GM21825 (cell line): ENCODE measurements at regions not wholly inside any gene's neighbourhood (a gene's known extent, or its start where the extent isn't known, plus 50 kb on each side); places are given as distances from the start of the nearest gene placed in this dataset.

ENCODE experiments used
- ATAC-seq: cut with Tn5 transposase; IDR thresholded peaks from one replicate; pipeline ENCODE4 v1.9.1; 2021; ENCODE audit warnings: mild to moderate bottlenecking, moderate library complexity; ENCODE audit not compliant: unreplicated experiment

DNA sequence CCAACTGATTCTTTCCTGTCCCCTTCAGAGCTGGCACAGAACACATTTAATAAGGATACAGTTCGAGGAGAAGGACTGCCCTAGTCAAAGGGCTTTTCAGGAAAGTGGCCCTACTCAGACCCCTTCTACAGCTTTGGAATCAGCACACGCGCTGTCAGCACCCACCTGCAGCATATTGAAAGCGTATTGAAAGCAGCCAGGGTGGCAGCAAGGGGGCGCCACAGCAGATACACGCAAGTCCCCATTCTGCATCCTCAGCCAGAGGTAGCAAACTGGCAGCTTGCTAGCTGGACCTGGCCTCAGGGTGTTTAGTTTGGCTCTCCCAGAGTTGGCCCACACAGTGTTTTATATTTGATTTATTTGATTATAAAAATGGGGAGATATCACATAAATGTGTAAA, 101.0 kb upstream of the NT5C1B start:
- ATAC-seq = no peak

DNA sequence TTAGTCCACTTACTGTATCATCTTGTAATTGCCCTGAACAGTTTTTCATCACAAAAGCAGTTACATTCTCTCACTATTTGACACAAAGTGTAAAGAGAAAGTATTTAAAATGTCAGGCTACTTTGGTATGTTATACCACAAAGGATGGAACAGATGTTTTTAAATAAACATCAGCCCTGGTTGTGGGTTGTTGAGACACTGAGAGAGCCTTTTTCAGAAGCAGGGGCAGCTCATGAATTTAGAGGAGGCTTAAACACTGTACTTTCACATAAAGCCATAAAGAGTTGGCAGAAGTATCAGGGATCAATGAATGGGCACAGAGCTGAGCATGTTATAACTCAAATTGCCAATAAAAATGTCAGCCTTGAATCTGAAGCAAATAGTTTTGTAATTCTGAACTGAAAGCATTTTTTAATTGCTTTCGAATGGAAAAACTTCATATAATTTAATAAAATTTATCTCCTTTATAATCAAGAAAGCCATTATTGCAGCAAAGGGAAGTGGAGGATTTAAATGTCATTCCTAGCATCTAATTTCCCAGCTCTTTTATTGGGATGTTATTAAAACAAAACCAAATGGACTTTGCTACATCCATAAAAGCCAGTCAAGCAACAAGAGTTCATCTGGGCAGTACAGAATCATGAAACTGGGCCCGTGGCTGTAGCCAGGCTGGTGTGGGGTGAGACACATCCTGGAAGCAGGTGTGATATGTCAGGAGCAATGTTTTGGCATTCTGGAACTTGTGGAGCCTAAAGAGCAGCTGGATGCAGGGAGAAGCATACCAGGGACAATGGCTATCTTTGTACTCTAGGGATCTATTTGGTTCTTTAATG, 95.1 kb upstream of the NT5C1B start:
- no peak for ATAC-seq

DNA sequence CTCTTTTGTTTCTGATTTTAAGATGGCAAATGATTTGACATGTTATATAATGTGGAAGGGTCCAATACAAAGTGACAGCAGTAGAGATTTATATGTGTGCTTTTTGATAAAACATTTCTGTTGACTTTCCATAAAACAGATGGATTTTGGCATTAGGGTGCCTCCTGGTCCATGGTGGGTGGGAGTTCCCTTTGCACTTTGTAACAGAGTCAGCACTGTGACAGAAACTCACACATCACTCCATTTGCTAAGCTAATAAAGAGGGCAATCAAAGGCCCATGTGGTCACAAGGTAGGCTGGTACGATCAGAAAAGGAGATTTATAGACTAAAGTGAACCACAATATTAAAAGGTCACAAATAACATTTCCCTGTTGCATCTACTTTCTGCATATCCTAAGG, 93.3 kb upstream of the NT5C1B start:
- ATAC-seq = no peak

DNA sequence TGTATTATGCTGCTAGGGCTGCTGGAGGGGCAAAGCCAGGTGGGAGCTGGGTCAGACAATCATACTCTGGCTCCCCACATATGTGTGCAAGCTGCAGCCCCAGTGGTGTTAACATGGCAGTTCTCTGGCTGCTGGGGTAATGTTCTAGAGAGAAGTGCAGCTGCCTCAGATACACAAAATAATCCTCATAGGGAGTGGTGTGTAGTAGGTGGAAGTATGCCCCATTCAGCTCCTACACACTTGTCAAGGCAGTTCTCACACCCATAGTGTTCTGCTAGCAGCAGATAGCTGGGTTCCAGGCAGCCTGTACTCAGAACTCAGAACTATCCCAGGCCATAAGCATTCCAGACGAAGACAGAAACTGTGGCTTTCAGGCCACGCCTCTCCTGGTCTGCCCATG, 87.9 kb upstream of the NT5C1B start:
- ATAC-seq = no peak

DNA sequence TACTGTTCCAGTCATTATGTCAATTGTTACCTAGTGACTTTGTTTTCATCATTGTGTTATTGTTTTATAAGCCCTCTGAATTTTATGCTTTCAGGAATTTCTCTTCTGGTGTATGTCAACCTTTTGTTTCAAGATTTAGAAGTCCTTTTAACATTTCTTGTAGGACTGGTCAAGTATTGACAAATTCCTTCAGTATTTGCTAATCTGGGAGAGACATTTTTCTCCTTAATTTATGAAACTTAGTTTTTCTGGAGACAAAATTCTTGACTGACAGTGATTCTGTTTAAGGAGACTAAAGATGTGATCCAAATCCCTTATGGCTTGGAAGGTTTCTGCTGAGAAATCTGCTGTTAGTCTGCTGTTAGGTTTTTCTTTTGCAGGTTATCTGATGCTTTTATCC, 84.9 kb upstream of the NT5C1B start:
- no peak for ATAC-seq

DNA sequence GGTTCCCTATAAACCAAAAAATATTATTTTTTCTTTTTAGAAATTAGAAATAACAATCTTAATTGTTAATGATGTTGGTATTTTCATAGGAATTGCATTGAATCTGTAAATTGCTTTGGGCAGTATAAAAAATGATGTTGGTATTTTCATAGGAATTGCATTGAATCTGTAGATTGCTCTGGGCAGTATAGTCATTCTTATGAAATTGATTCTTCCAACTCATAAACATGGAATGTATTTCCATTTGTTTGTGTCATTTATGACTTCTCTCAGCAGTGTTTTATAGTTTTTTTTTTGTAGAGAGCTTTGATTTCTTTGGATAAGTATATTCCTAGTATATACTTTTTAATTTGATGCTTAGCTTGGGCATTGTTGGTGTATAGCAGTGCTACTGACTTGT, 82.0 kb upstream of the NT5C1B start:
- ATAC-seq = no peak

DNA sequence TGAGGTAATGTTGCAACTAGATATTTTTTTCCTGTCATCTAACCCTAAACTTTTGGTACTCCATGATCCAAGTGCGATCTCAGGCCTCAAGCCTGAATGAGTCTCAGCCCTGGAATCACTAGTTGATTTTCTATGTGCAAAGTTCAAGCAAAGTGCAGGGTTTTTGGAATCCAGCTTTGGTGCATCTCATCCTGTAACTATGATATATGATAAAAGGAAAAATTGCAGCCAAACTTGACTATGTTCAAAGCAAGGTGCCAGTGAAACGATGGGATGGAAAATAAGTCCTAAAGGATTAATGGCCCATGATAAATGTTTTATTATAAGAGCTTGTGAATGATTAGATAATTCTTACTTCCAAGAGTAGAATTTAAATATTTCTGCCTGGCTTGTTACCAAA, 78.9 kb upstream of the NT5C1B start:
- no peak for ATAC-seq

DNA sequence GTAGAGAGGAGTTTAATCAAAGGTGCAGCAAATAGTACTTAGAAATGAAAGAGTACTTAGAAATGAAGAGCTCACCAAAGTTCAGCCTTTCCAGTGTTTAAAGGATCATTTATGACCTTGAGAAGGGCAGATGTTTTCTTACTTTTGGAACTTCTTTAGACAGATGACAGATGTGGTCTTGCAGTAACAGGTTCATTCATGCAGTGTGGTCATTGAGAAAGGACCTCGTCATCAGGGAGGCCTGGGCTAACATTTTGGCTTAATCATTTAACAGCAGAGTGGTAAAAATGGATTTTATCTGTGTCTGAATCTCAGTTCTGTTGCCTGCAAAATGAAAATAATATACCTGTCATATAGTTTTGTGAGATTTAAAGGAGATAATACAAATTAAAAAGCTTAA, 75.1 kb upstream of the NT5C1B start:
- ATAC-seq = no peak

DNA sequence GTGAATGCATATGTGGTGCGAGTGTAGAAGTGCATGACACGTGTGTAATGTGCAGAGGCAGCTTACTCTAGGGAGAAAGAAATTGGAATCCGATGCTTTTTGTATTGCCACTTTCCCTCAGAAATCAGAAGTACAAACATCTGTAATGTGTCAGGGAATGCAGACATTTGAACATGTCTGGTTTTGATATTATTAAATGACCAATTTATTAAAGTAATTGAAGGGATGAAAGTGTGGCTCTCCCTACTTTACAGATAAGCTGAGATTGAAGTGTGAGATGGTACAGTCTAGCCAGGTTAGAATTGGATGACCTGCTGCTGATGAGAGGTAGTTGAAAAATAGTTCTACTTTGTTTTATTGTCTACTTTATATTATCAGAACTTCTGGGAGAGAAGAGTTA, 74.5 kb upstream of the NT5C1B start:
- ATAC-seq = no peak

DNA sequence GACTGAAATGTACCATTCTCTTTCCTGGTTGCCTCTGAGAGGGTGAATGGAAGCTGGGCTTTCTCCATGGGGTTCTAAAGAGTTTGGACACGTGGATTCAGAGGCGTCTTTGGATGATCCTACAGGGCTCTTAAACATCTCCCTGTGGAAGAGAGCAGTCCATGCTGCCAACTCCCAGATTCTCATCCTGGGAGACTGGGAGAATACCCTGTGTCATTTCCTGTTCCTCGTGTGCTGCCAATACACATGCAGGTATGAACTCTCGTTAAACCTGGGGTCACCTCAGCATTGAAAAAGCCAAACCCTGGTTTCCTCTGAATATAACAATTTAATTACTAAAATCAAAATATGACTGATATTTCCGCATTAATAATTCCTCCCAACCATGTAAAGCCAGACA, 73.3 kb upstream of the NT5C1B start:
- no peak for ATAC-seq

DNA sequence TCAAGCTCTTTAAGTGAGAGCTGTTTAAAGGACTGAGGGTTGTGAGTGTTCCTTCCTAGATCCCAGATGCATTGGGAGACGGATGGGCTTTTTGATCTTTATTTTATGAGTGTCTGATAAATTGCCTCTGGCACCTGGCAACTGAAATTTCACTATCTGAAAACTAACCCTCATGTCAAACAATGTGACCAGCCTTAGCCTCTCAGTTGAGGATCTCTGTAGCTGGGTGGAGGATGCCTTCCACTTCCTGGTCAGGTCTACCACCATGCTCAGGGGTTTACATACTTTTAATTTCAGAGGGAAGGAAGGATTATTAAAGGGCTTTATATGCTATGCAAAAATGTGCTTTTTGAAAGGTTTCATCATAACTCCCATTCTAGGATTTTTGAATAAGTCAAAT, 70.5 kb upstream of the NT5C1B start:
- no peak for ATAC-seq

DNA sequence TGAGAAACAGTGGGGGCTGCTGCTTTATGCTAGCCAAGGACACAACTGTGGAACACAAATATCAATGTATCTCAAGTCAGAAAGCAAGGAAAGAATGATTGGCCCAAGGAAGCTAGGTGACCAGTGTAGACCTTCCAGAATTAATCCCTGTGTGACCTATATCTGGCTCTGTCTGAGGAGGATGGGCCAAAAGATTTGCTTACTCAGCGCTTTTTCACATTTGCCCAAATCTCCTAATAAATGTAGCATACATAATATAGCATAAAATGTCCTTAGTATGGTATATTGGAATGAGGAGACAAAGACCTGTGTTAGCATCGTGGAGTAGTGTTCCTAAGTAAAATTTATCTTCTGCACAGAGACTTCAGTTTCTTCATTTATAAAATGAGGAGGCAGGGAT, 66.7 kb upstream of the NT5C1B start:
- no peak for ATAC-seq

DNA sequence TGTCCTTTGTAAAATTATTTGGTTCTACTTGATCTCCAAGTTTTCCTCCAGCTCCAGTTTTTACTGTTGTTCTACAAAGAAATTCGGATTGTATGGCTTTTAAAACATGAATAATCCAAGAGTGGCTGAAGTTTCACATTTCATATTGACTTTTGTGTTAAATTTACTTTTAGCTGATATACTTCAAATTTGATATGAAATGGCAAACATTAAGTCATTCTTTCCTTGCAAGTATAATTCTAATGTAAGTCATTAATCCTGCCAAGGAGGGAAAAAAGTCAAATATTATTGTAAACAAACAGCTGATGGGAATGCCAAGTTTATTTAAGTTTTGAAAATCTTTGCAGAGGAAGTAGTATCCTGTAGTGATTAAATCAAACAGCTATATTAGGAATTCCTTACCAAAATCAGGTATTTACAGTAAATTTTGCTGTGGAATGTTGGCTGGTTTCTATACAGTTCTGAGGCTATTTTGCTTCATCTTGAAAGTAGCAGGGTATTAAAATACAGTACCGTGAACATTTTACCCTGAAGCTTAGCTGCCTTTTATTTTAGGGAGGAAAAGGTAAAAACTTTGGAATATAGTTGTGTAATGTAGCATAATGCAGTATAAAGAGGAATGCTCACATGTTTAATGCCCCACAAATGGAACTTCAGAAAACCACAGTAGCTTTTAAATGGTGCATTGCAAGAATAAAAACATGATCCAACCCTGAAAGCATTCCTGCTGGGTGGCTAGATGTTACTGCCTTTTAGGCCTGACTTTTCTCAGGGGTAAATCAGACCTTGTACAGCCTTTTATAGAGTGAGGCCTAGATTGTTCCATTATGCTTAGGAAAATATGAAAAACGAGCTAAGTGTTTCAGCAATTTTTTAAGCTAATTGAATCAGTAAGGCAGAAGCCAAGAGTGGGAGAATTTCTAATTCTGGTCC, 62.7 kb upstream of the NT5C1B start:
- no peak for ATAC-seq

DNA sequence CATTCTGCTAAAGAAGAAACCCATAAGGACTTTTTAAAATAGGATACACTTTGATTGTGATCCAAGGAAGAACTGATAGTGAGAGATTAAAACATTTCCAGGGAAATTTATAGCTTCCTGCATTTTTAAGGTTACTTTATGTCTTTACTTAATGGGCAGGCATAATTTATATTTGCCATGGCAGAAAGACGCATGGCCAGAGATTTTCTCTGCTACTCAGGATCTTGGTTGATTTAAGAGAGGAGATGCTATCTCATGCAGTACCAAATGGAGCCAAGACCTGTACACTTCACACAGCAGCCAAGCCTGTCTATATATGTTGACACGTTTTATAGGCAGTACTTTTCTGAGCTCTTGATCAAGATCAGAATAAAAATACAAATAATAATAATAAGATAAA, 60.9 kb upstream of the NT5C1B start:
- ATAC-seq = no peak

DNA sequence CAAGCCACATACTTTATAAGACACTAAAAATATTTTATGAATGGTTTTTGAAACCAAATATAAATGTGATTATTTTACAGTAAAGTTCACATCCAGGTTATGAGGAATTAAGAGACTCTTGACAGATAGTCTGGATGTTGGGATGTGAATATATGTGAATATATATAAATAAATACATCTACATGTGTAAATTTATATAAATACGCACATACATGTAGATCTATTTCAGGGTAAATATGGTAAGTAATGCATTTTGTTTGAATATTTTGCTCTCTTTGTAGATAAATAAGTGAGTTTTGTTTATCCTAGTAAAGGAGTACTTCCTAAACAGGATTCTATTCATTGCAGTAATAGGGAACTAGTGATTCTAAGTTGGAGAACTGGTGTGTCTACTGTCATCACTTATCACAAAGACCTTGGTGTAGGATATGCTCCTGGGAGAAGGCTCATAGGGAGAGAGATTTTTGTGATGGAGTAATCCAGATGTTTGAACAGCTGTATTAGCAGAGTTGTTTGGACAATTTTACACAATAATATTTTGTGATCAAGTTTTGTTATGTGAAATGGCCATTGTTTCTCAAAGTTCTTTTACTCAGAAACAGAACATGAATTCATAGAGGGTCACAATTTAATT, 60.2 kb upstream of the NT5C1B start:
- no peak for ATAC-seq

DNA sequence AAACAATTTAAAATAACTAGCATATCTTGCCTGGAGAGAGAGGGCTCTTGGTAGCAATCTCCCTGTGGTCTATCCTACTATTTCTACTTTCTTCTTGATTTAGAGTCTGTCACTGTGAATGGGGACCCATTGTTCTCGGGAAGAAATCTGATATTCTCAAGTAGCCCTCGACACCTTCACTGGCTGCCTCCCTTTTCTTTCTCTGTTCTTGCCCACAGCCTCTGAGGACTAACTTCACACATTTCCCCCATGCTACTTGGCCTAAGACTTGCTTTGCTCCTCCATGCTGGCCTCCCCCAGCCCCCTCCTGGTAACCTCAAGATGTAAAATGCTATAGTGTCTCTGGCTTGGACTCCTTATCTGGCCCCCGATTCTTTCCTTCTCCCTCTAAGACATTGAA, 58.8 kb upstream of the NT5C1B start:
- no peak for ATAC-seq

DNA sequence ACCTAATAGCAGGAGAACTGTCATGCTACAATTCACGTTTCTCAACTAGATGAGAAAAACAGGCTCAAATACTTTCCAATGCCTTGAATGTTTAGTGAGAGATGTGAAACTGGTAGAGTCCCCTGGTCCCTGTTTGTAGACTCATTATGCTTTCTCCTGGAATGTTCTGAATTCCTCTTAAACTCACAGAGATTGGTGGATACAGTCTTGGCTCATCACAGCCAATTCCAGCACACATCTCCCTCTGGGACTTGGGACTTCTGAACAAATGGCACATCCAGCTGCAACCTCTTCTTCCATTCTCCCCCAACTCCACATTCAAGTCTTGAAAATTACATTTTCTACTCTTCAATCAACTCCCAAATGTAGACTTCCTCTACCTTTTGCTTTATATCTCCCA, 58.4 kb upstream of the NT5C1B start:
- ATAC-seq = no peak

DNA sequence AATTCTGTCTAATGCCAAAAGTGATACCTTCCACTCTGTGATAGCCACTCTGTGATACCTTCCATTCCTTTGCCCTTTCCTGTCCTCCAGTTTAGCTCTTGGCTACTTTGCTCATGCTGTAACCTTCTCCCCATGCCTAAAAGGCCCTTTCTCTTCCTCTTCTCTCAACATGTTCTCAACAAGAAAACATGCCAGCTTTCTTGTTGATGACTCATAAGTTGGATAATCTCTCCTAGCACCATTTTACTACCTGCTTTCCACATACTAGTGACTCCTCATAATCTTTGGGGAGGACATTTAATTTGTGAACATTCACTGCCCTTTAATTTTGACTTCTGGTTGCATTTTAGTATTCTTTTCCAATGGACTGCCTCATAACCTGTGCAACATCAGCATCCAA, 55.9 kb upstream of the NT5C1B start:
- no peak for ATAC-seq

DNA sequence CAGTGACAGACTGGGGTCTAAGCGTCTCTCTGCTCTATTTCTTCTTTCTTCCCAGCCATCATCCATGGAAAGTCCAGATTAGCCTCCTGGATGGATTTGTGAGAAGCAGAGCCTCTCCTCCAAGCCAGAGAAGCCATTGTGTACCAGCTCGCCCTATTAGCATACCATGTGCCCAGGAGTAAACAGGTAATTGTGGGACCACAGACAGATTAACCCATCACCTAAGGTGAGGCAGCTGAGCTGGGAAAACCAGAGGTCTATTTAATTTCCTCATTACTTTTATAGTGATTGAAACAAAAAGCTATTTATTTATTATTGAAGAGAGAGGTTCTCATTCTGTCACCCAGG, 54.7 kb upstream of the NT5C1B start:
- no peak for ATAC-seq

DNA sequence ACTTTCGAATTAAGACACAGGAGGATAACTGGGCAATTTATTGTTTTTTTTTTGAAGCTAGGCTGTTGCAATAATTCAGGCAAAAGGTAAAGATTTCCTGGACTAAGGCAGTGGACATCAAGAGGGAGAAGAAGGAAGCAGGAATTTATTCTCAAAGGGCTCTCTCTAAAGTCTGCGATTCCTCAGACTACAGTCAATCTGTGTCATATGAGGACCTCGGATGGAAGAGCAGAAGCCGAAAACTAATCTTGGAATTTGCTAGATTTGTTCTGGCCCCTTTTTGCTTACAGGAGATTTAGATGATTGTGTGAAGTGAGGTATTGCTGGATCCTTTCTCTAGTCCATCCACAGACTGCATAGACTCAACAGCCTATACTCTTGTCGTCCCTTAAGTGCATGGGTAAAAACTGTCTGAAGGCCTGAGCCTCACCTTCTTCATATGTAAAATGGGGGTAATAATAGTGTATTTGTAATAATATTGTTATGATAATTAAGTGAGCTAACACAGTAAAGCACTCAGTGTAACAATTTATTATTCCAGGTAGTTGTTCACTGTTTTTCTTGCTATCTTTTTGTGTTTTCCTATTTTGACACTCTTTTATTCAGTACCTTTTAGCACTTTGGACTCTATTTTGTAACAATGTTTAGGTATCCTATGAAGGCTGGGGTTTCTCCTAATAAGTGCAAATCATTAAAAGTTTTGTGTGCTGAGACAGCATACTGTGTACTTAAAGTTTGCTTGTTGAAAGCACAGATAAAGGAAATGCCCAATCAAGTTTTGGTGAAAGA, 54.2 kb upstream of the NT5C1B start:
- ATAC-seq = no peak

DNA sequence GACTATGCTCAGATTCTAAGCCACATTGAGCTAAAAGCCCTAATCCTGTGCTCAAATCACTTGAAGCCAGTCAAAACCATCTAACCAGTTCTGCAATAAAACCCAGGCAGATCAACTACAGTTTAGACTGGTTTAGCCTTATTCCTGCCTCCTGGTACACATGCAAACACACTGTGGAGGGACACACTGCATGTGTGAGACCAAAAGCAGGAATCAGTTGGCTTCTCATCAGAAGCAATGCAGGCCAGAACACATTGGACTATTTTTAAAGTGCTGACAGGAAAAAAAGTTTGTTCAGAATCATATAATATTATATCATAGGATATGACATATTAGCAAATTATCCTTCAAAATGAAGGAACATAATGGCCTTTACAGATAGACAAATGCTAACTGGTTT, 52.5 kb upstream of the NT5C1B start:
- ATAC-seq = no peak
